ENCODE measurements at regions not wholly inside any gene's neighbourhood (a gene's known extent, or its start where the extent isn't known, plus 50 kb on each side); places are given as distances from the start of the nearest gene placed in this dataset.

DNA sequence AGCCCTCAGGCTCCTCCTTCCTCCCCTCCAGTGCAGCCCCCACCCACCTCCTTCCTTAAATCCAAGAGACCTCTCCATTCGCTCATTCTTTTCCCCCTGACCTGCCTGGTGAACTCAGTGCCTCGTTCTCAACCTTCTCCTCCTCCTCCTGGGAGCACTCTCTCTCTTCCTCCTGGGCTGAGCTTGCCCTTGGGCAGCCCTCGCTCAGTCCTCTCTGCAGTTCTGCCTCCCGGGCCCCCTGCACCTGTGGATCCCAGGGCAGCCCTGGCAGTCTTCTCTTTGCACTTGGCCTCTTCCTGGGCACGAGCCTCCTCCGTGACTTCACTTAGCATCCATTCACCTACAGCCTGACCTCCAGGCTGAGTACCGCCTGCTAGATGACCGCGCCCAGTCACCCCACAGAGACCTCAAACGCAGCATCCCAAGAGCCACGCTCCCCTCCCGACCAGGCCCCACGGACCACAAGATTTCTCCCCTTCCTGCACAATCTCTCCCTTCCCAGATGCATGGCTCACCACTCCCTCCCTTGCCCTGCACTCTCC, 58.9 kb upstream of the ID2 start:
- H3K9me2 ChIP-seq (ENCODE audit: insufficient read depth, low read length), result no peaks in the 10 kb centered on the region
- no peaks in the 10 kb centered on the region for H3K9me3 ChIP-seq (ENCODE audit: low read length)
- H2AFZ ChIP-seq (ENCODE audit: low read depth, low read length), result no peak overlapping the region
- TF ChIP-seq, protein P1, sequence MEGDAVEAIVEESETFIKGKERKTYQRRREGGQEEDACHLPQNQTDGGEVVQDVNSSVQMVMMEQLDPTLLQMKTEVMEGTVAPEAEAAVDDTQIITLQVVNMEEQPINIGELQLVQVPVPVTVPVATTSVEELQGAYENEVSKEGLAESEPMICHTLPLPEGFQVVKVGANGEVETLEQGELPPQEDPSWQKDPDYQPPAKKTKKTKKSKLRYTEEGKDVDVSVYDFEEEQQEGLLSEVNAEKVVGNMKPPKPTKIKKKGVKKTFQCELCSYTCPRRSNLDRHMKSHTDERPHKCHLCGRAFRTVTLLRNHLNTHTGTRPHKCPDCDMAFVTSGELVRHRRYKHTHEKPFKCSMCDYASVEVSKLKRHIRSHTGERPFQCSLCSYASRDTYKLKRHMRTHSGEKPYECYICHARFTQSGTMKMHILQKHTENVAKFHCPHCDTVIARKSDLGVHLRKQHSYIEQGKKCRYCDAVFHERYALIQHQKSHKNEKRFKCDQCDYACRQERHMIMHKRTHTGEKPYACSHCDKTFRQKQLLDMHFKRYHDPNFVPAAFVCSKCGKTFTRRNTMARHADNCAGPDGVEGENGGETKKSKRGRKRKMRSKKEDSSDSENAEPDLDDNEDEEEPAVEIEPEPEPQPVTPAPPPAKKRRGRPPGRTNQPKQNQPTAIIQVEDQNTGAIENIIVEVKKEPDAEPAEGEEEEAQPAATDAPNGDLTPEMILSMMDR (IDR thresholded peaks at IDR 0.05; ENCODE audit: poor library complexity, severe bottlenecking), result no peak
- TF ChIP-seq EZH2 (IDR thresholded peaks at IDR 0.05; ENCODE audit: borderline replicate concordance, insufficient read depth, low read length, poor library complexity, severe bottlenecking) (no peak), SMC3 (conservative IDR thresholded peaks at IDR 0.05; ENCODE audit: poor library complexity) (no peak), RAD21 (conservative IDR thresholded peaks at IDR 0.05) (no peak), TAF1 (IDR thresholded peaks at IDR 0.05; ENCODE audit: low read depth) (no peak), POLR2AphosphoS5 (IDR thresholded peaks at IDR 0.05) (no peak), MXI1 (conservative IDR thresholded peaks at IDR 0.05; ENCODE audit: poor library complexity, severe bottlenecking) (no peak), EP300 (conservative IDR thresholded peaks at IDR 0.05; ENCODE audit: poor library complexity, severe bottlenecking) (no peak)
- TF ChIP-seq, protein P2, sequence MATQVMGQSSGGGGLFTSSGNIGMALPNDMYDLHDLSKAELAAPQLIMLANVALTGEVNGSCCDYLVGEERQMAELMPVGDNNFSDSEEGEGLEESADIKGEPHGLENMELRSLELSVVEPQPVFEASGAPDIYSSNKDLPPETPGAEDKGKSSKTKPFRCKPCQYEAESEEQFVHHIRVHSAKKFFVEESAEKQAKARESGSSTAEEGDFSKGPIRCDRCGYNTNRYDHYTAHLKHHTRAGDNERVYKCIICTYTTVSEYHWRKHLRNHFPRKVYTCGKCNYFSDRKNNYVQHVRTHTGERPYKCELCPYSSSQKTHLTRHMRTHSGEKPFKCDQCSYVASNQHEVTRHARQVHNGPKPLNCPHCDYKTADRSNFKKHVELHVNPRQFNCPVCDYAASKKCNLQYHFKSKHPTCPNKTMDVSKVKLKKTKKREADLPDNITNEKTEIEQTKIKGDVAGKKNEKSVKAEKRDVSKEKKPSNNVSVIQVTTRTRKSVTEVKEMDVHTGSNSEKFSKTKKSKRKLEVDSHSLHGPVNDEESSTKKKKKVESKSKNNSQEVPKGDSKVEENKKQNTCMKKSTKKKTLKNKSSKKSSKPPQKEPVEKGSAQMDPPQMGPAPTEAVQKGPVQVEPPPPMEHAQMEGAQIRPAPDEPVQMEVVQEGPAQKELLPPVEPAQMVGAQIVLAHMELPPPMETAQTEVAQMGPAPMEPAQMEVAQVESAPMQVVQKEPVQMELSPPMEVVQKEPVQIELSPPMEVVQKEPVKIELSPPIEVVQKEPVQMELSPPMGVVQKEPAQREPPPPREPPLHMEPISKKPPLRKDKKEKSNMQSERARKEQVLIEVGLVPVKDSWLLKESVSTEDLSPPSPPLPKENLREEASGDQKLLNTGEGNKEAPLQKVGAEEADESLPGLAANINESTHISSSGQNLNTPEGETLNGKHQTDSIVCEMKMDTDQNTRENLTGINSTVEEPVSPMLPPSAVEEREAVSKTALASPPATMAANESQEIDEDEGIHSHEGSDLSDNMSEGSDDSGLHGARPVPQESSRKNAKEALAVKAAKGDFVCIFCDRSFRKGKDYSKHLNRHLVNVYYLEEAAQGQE (IDR thresholded peaks at IDR 0.05; ENCODE audit: borderline replicate concordance), result no peak
- no peaks in the 10 kb centered on the region for H3K36me3 ChIP-seq (ENCODE audit: insufficient read depth, low read length)
- no peak overlapping the region for H3K4me3 ChIP-seq (ENCODE audit: low read length)
- H3K4me2 ChIP-seq (ENCODE audit: low read length), result no peak overlapping the region
- H3F3A ChIP-seq (ENCODE audit: insufficient read depth, low read length, poor library complexity, severe bottlenecking), result no peaks in the 10 kb centered on the region
- H3K79me2 ChIP-seq (replicated peaks; ENCODE audit: insufficient read depth, low read length), result no peaks in the 10 kb centered on the region
- no peak overlapping the region for H3K27ac ChIP-seq (ENCODE audit: low read length)
- no peaks in the 10 kb centered on the region for H3K27me3 ChIP-seq (ENCODE audit: insufficient read depth, low read depth, low read length)
- H3K9ac ChIP-seq (ENCODE audit: low read length), result no peak overlapping the region
- no peaks in the 10 kb centered on the region for H4K20me1 ChIP-seq (ENCODE audit: insufficient read depth)

DNA sequence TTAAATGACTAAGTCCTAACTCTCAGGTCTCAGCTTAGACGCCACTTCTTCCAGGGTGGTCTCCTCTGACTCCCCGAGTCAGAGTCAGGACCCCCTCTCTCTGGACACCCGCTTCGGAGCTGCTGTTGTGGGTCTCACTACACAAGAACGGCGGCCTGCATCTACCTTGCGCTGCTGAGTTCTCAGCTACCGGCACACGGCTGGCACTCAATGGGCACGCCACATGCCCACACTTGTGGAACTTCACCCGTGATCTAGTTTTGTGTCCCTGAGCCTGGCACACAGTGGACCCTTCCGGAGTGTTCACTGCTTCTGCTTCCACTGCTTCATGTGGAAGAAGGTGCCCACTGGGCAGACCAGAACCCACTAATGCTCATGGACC, 58.3 kb upstream of the ID2 start:
- Histone ChIP-seq H3K9ac (ENCODE audit: low read length) (no peak overlapping the region), H3F3A (ENCODE audit: insufficient read depth, low read length, poor library complexity, severe bottlenecking) (no peaks in the 10 kb centered on the region), H2AFZ (ENCODE audit: low read depth, low read length) (no peak overlapping the region), H3K27me3 (ENCODE audit: insufficient read depth, low read depth, low read length) (no peaks in the 10 kb centered on the region), H3K4me3 (ENCODE audit: low read length) (no peak overlapping the region), H3K4me2 (ENCODE audit: low read length) (no peak overlapping the region), H3K36me3 (ENCODE audit: insufficient read depth, low read length) (no peaks in the 10 kb centered on the region), H3K79me2 (replicated peaks; ENCODE audit: insufficient read depth, low read length) (no peaks in the 10 kb centered on the region), H3K9me3 (ENCODE audit: low read length) (no peaks in the 10 kb centered on the region), H4K20me1 (ENCODE audit: insufficient read depth) (no peaks in the 10 kb centered on the region), H3K27ac (ENCODE audit: low read length) (no peak overlapping the region), H3K9me2 (ENCODE audit: insufficient read depth, low read length) (no peaks in the 10 kb centered on the region)
- no peak for TF ChIP-seq SMC3 (conservative IDR thresholded peaks at IDR 0.05; ENCODE audit: poor library complexity)
- TF ChIP-seq MXI1 (conservative IDR thresholded peaks at IDR 0.05; ENCODE audit: poor library complexity, severe bottlenecking), result no peak
- TF ChIP-seq TAF1 (IDR thresholded peaks at IDR 0.05; ENCODE audit: low read depth), result no peak
- TF ChIP-seq, protein P1 (IDR thresholded peaks at IDR 0.05; ENCODE audit: poor library complexity, severe bottlenecking), result no peak
- TF ChIP-seq EP300 (conservative IDR thresholded peaks at IDR 0.05; ENCODE audit: poor library complexity, severe bottlenecking), result no peak

All from neural cell (in vitro differentiated cells).